GM18873 (cell line): ENCODE measurements at regions not wholly inside any gene's neighbourhood (a gene's known extent, or its start where the extent isn't known, plus 50 kb on each side); places are given as distances from the start of the nearest gene placed in this dataset.

Experiments used
- ATAC-seq: cut with Tn5 transposase; IDR thresholded peaks from one replicate; pipeline ENCODE4 v1.9.1; 2021; ENCODE audit warnings: mild to moderate bottlenecking, moderate library complexity, moderate number of reproducible peaks; ENCODE audit not compliant: unreplicated experiment, low FRiP score

DNA sequence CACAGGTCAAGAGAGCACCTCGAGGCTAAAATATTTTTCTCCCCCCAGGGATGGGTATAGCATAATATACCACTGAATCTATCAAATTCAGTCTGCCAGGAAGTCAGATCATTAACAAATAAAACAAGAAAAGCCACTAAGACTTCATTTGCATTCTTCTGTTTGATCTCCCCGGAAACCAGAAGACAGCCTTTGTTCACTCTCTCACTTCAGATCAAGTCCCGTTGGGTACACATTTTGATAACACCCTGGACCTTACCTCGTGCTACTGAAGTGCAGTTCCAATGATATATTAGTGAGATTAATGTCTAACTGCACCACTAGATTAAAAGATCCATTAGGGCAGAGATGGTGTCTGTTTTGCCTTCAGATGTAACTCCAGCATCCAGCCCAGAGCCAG, 157.7 kb upstream of the B3GAT2 start:
- no peak for ATAC-seq

DNA sequence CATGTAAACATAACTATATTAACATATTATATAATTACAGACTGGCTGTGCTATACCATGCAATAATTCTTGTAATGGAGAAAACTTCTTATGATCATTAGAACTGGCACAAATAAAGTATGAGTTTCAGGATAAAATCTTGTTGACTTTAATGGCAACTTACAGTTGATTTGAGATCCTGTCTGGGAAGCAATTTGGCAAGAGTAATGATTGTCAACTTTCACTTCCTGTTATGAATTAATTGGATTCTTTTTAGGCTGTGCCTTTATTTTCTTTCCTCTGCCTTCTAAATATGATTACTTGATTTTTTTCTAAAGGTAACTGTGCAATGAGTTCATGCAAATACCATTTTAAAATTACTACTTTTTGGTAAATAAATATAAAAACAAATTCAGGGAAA, 158.1 kb upstream of the B3GAT2 start:
- ATAC-seq, result no peak

- ATAC-seq, result no peak
These were observed 162.7 kb upstream of the B3GAT2 start for GRCh38 chr6:71119560-71119959.

- ATAC-seq, result no peak
These were observed 165.6 kb upstream of the OGFRL1 start for GRCh38 chr6:71123051-71123450.

GRCh38 chr6:71124340-71124739, 164.3 kb upstream of the OGFRL1 start:
- ATAC-seq, result no peak

DNA sequence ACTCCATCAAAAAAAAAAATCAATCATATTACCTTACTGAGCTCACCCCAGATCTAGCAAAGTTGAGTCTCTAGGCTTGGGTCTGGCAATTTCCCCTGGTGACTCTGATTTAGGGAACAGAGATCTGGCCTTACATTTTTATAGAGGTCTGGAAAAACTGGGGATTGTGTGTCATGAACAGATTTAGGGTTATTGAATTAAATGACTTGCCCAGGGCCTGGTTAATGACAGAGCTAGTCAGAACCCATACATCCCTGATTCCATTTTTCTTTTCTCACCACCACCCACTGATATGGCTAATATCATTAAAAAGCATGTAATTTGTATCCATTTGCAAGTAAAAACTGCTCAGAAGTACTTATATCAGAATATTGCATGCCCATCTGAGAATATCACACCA, 163.4 kb upstream of the OGFRL1 start:
- no peak for ATAC-seq

- no peak for ATAC-seq
These were observed 162.1 kb upstream of the OGFRL1 start for GRCh38 chr6:71126506-71126905.

GRCh38 chr6:71127374-71127773, 161.2 kb upstream of the OGFRL1 start:
- ATAC-seq, result no peak

DNA sequence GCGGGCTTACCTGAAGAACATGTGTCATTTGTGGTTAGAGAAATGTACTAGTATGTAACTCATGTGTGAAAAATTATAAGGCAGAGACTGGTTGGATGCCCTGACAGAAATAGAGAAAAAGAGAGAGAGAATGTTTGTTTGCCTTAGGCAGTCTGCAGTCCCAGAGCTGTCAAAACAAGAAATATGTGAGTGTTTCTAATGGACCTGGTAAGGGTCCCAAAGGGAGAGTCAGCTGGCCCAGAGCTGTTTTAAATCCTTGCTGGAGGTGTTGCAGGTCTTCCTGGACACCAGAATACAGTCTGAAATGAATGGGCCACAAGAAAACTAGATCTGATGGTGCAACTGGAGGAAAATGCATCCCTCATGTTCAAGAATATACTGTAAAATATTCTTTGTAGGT, 158.3 kb upstream of the OGFRL1 start:
- ATAC-seq, result no peak

GRCh38 chr6:71134929-71135642, 153.5 kb upstream of the OGFRL1 start:
- ATAC-seq, result no peak

DNA sequence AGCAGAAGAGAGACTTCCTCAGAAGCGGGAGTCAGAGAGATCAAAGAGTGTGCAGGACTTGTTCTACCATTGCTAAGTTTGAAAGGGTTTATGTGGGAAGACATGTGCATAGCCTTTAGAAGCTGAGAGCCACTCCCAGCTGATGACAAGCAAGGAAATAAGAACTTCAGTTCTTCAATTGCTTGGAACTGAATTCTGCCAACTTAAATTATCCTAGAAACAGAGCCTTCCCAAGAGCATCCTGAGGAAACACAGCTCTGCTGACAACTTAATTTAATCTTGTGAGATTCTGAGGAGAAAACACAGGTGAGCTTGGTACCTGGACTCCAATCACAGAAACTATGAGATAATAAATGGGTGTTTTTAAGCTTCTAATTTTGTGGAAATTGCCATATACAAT, 150.6 kb upstream of the OGFRL1 start:
- ATAC-seq, result no peak

- no peak for ATAC-seq
These were observed 150.2 kb upstream of the OGFRL1 start for GRCh38 chr6:71138376-71138775.

GRCh38 chr6:71139249-71139648, 149.4 kb upstream of the OGFRL1 start:
- ATAC-seq, result no peak

GRCh38 chr6:71153755-71154325, 134.8 kb upstream of the OGFRL1 start:
- no peak for ATAC-seq

DNA sequence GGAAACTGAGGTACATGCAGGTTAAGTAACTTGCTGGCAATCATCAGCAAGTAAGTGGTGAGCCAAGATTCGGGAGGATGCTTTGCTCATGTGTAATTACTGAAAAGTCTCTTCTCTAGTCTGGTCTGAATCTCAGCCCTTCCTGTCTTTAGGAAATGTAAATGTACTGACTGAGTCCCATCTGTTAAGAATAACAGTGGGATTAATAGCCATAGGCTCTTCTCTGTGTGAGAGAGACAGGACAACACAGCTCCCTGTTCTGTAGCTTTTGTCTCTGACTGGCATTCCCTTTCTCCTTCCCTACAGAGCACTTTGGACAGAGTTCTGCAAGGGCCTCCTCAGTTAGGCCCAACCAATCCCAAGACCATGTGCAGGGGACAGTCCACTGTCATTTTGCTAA, 131.3 kb upstream of the OGFRL1 start:
- ATAC-seq, result no peak

- ATAC-seq, result no peak
These were observed 123.7 kb upstream of the OGFRL1 start for GRCh38 chr6:71164890-71165289.

DNA sequence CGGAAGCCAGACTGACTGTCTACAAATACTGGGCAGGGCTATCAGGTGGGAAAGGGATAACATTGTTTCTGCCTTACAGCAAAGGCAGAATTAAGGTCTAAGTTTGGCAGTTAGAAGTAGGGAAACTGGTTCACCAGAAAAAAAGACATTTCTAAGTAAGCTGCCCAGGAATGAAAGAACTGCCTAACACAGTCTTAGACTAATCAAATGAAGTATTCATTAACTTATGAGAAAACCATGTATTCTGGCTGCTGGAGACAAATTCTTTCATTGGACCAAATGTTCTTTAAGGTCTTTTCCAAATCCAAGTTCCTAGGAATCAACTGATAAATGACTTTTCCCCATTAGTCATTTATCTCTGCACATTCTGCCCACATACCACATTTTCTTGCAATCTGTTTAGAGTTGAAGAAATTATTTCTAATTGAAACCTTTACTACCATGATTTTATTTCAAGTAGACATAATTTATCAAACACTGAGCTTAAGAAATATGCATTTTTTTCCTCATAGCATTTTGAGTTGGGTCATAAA, 120.3 kb upstream of the OGFRL1 start:
- no peak for ATAC-seq

DNA sequence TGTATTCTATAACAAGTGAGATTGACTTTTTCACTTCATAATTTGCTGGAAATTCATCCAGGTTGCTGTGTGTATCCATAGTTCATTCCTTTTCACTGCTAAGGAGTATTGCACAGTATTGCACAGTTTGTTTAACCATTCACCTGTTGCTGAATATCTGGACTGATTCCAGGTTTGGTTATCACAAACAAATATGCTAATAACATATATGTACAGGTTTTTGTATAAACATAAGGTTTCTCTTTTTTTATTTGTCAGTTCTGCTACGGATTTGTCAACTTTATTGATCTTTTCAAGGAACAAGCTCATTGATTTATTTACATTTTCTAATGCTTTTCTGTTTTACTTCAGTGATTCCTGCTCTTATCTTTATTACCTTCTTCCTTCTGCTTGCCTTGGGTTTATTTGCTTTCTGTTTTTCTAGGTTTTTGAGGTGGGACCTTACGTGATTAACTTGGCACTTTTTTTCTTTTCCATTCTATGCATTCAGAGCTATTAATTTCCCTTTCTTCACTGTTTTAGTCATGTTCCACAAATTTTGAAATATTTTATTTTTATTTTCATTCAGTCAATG, 117.0 kb upstream of the OGFRL1 start:
- no peak for ATAC-seq

- no peak for ATAC-seq
These were observed 109.2 kb upstream of the OGFRL1 start for GRCh38 chr6:71179249-71179885.

- ATAC-seq, result no peak
These were observed 107.0 kb upstream of the OGFRL1 start for GRCh38 chr6:71181565-71181964.

DNA sequence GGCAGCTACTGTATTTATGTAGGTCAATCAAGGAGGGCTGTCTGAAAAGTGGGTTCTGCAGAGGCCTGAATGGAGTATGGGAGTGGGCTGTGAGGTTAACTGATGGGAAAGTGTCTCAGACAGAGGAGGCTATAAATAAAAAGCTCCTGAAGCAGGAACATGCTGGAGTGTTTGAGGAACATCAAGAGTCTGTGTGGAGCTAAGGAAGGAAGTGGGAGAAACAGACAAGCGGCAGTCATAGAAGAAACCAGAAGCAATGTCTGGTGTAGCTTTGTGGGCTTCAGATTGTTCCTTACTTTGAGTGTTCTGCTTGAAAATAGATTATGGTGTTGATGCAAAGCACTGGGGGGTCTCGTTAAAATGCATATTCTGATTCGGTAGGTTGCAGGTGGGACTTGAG, 101.5 kb upstream of the OGFRL1 start:
- no peak for ATAC-seq
